HG02981 (cell line): ENCODE measurements at regions not wholly inside any gene's neighbourhood (a gene's known extent, or its start where the extent isn't known, plus 50 kb on each side); places are given as distances from the start of the nearest gene placed in this dataset.

ENCODE experiments used
- ATAC-seq: cut with Tn5 transposase; IDR thresholded peaks from one replicate; pipeline ENCODE4 v1.9.1; 2021; ENCODE audit warnings: mild to moderate bottlenecking, moderate library complexity; ENCODE audit not compliant: unreplicated experiment

GRCh38 chr13:21316376-21316775, 139.9 kb downstream of the MRPL57 start:
- no peak for ATAC-seq

DNA sequence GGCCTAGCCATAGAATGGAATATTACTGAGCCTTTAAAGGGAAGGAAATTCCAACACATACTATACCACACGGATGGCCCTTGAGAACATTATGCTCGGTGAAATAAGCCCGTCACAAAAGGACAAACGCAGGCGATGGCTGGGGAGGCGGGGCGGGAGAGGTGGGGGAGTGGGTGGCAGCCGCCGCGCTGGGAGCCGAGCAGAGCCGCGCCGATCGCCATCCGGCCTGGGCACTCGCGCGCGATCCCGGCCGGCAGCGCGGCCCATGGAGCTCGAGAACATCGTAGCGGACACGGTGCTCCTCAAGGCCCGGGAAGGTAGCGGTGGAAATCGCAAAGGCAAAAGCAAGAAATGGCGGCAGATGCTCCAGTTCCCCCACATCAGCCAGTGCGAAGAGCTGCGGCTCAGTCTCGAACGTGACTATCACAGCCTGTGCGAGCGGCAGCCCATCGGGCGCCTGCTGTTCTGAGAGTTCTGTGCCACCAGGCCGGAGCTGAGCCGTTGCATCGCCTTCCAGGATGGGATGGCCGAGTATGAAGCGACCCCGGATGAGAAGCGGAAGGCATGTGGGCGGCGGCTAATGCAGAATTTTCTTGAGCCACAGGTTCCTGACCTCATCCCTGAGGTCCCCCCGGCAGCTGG, 140.1 kb downstream of the ZDHHC20 start:
- no peak for ATAC-seq

- no peak for ATAC-seq
Measured at GRCh38 chr13:21319869-21320641, 139.0 kb downstream of the ZDHHC20 start.

- ATAC-seq, result no peak
Measured at GRCh38 chr13:21320642-21321034, 138.5 kb downstream of the ZDHHC20 start.

DNA sequence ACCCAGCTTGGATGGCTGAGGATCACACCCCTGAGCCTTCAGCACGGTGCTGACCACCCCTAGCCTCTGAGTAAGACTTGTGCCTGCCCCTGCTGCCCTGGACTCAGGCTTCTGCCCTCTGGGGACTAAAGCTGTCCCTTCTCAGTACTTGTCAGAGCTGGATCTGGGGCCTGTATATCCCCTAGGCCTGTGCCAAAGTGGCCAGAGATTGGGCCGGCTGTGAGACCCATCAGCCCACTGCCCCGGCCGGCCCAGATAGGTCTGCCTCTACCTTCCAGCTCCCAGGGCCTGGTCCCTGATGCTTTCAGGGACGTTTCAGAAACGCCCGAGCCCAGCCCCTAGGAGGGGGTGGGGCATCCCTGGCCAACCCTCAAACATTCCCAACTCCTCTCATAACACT, 137.8 kb downstream of the ZDHHC20 start:
- ATAC-seq, result no peak

GRCh38 chr13:21322327-21322965, 136.7 kb downstream of the ZDHHC20 start:
- no peak for ATAC-seq
